Astrocyte (in vitro differentiated cells and primary cell): ENCODE measurements at regions not wholly inside any gene's neighbourhood (a gene's known extent, or its start where the extent isn't known, plus 50 kb on each side); places are given as distances from the start of the nearest gene placed in this dataset.

Source experiments
- DNase-seq: peaks from one replicate; pipeline ENCODE4 v3.0.0-alpha.2; 2010; ENCODE audit warnings: low read depth
- FAIRE-seq: peaks from 2 replicates; lab custom pipeline; 2011; peaks lifted over from hg19 to GRCh38; lab: Jason Lieb, UNC
- H2AFZ ChIP-seq: 2 replicates; pipeline ENCODE4 v1.6.0; 2012; ENCODE audit warnings: low read depth, low read length, inconsistent platforms
- H3K27ac ChIP-seq: 2 replicates; pipeline ENCODE4 v1.5.1; 2011; ENCODE audit warnings: low read depth, low read length, inconsistent platforms
- H3K27me3 ChIP-seq: 2 replicates; pipeline ENCODE4 v1.6.0; 2011; ENCODE audit warnings: low read length, inconsistent platforms; ENCODE audit not compliant: insufficient read depth
- H3K36me3 ChIP-seq: 2 replicates; pipeline ENCODE4 v1.5.1; 2011; ENCODE audit warnings: low read length, inconsistent platforms; ENCODE audit not compliant: insufficient read depth
- H3K4me1 ChIP-seq: 2 replicates; pipeline ENCODE4 v1.5.1; 2011; ENCODE audit warnings: low read length, inconsistent platforms; ENCODE audit not compliant: insufficient read depth
- H3K4me2 ChIP-seq: 2 replicates; pipeline ENCODE4 v1.6.0; 2012; ENCODE audit warnings: low read length, inconsistent platforms
- H3K4me3 ChIP-seq: 2 replicates; pipeline ENCODE4 v1.5.1; 2011; ENCODE audit warnings: low read depth, mild to moderate bottlenecking, low read length, inconsistent platforms; ENCODE audit not compliant: insufficient read depth
- H3K79me2 ChIP-seq: 2 replicates; pipeline ENCODE4 v1.6.0; 2012; ENCODE audit warnings: mild to moderate bottlenecking, low read length, inconsistent platforms; ENCODE audit not compliant: insufficient read depth
- H3K9ac ChIP-seq: 2 replicates; pipeline ENCODE4 v1.6.0; 2012; ENCODE audit warnings: mild to moderate bottlenecking, low read length, inconsistent platforms
- H3K9me3 ChIP-seq: 2 replicates; pipeline ENCODE4 v1.5.1; 2012; ENCODE audit warnings: low read depth, mild to moderate bottlenecking, low read length, inconsistent platforms; ENCODE audit not compliant: insufficient read depth
- H4K20me1 ChIP-seq: 2 replicates; pipeline ENCODE4 v1.6.0; 2012; ENCODE audit warnings: low read length, inconsistent platforms; ENCODE audit not compliant: insufficient read depth
- H3K27ac Mint-ChIP-seq: one replicate; pipeline ENCODE4 v1.8.0; 2021; ENCODE audit warnings: mild to moderate bottlenecking, mixed read lengths; ENCODE audit not compliant: unreplicated experiment
- H3K27me3 Mint-ChIP-seq: one replicate; pipeline ENCODE4 v1.8.0; 2021; ENCODE audit warnings: low read depth, mixed read lengths; ENCODE audit not compliant: unreplicated experiment
- H3K36me3 Mint-ChIP-seq: one replicate; pipeline ENCODE4 v1.8.0; 2021; ENCODE audit warnings: low read depth, mixed read lengths; ENCODE audit not compliant: unreplicated experiment
- H3K4me1 Mint-ChIP-seq: one replicate; pipeline ENCODE4 v1.8.0; 2021; ENCODE audit warnings: low read depth, mixed read lengths; ENCODE audit not compliant: unreplicated experiment
- H3K4me3 Mint-ChIP-seq: one replicate; pipeline ENCODE4 v1.8.0; 2021; ENCODE audit warnings: mild to moderate bottlenecking, moderate library complexity, mixed read lengths; ENCODE audit not compliant: unreplicated experiment
- H3K9me3 Mint-ChIP-seq: one replicate; pipeline ENCODE4 v1.8.0; 2021; ENCODE audit warnings: mild to moderate bottlenecking, mixed read lengths; ENCODE audit not compliant: unreplicated experiment
- EZH2 ChIP-seq: IDR thresholded peaks from 2 replicates; pipeline ENCODE4 v1.6.1; 2012; ENCODE audit warnings: mild to moderate bottlenecking, low read length, inconsistent platforms; ENCODE audit not compliant: insufficient read depth
- TF ChIP-seq, protein P1 (sequence below): IDR thresholded peaks from 2 replicates; pipeline ENCODE4 v1.5.1; 2011; ENCODE audit warnings: low read depth, mild to moderate bottlenecking, inconsistent platforms, low read length, moderate library complexity; ENCODE audit not compliant: insufficient read depth

DNA sequence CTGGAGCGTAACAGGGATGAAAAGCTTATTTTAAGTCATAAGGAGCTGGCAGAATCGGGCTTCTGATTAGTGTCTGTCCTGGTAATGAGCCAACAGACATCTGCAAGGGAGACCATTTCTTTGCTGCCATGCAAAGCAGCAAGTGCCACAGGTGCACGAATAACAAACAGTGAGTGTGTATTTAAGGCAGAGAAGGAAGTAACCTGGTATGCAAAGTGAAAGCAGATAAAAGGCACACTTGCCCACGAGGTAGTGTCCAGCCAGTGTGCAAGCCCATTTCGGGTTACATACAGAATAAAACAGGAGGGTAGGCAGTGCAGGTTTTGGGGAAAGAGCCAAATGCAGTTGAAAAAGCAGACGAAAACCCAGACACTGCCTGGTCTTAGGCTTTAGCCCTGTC is 1153.7 kb downstream of the SI start:
- no peak overlapping the region for H3K4me3 ChIP-seq
- no peak overlapping the region for H3K27ac ChIP-seq
- no peaks in the 10 kb centered on the region for H3K79me2 ChIP-seq
- TF ChIP-seq EZH2 = no peak
- TF ChIP-seq, protein P1, sequence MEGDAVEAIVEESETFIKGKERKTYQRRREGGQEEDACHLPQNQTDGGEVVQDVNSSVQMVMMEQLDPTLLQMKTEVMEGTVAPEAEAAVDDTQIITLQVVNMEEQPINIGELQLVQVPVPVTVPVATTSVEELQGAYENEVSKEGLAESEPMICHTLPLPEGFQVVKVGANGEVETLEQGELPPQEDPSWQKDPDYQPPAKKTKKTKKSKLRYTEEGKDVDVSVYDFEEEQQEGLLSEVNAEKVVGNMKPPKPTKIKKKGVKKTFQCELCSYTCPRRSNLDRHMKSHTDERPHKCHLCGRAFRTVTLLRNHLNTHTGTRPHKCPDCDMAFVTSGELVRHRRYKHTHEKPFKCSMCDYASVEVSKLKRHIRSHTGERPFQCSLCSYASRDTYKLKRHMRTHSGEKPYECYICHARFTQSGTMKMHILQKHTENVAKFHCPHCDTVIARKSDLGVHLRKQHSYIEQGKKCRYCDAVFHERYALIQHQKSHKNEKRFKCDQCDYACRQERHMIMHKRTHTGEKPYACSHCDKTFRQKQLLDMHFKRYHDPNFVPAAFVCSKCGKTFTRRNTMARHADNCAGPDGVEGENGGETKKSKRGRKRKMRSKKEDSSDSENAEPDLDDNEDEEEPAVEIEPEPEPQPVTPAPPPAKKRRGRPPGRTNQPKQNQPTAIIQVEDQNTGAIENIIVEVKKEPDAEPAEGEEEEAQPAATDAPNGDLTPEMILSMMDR = no peak
- Mint-ChIP-seq H3K9me3 (no peaks in the 10 kb centered on the region), H3K27ac (no peak overlapping the region), H3K4me3 (no peak overlapping the region), H3K27me3 (no peaks in the 10 kb centered on the region), H3K36me3 (no peaks in the 10 kb centered on the region), H3K4me1 (no peaks in the 10 kb centered on the region)
- DNase-seq (no peak), FAIRE-seq (no peak)
- H3K9ac ChIP-seq = no peak overlapping the region
- H3K27me3 ChIP-seq = no peaks in the 10 kb centered on the region
- H4K20me1 ChIP-seq = no peaks in the 10 kb centered on the region
- no peaks in the 10 kb centered on the region for H3K9me3 ChIP-seq
- no peaks in the 10 kb centered on the region for H3K36me3 ChIP-seq
- H2AFZ ChIP-seq = no peak overlapping the region
- H3K4me1 ChIP-seq = no peaks in the 10 kb centered on the region
- H3K4me2 ChIP-seq = no peak overlapping the region

GRCh38 chr3:163919154-163919553 is 1159.1 kb downstream of the SI start:
- Histone ChIP-seq H3K27me3 (no peaks in the 10 kb centered on the region), H3K9ac (no peak overlapping the region), H3K27ac (no peak overlapping the region), H3K36me3 (no peaks in the 10 kb centered on the region), H3K4me3 (no peak overlapping the region), H3K9me3 (no peaks in the 10 kb centered on the region), H3K4me1 (no peaks in the 10 kb centered on the region), H3K79me2 (no peaks in the 10 kb centered on the region), H3K4me2 (no peak overlapping the region), H2AFZ (no peak overlapping the region), H4K20me1 (no peaks in the 10 kb centered on the region)
- DNase-seq (no peak), FAIRE-seq (no peak)
- no peaks in the 10 kb centered on the region for H3K4me1 Mint-ChIP-seq
- no peaks in the 10 kb centered on the region for H3K27me3 Mint-ChIP-seq
- H3K27ac Mint-ChIP-seq = no peak overlapping the region
- H3K9me3 Mint-ChIP-seq = no peaks in the 10 kb centered on the region
- H3K36me3 Mint-ChIP-seq = no peaks in the 10 kb centered on the region
- H3K4me3 Mint-ChIP-seq = no peak overlapping the region
- no peak for TF ChIP-seq EZH2
- TF ChIP-seq, protein P1 = no peak

DNA sequence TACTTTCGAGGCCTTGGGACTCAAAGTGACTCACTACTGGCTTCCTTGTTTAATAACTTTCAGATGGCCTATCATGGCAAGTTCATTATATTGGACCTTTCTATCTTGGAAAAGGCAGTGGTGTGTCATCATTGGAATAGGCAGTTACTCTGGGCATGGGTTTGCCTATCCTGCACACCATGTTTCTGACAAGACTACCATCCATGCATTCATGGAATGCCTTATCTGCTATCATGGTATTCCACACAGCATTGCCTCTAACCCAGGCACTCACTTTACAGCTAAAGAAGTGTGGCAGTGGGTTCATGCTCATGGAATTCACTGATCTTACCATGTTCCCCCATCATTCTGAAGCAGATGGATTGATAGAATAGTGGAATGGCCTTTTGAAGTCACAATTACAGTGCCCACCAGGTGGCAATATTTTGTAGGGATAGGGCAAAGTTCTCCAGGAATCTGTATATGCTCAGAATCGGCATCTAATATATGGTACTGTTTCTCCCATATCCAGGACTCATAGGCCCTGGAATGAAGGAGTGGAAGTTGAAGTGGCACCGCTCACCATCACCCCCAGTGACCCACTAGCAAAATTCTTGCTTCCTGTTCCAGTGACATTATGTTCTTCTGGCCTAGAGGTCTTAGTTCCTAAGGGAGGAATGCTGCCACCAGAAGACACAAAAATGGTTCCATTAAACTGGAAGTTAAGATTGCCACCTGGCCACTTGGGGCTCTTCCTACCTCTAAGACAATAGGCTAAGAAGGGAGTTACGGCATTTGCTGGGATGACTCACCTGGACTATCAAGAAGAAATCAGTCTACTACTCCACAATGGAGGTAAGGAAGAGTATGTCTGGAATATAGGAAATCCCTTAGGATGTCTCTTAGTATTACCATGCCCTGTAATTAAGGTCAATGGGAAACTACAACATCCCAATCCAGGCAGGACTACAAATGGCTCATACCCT is 1161.4 kb downstream of the SI start:
- no peak for TF ChIP-seq EZH2
- TF ChIP-seq, protein P1 = no peak
- no peaks in the 10 kb centered on the region for H3K27me3 ChIP-seq
- Mint-ChIP-seq H3K27ac (no peak overlapping the region), H3K4me3 (no peak overlapping the region), H3K27me3 (no peaks in the 10 kb centered on the region), H3K4me1 (no peaks in the 10 kb centered on the region), H3K9me3 (no peaks in the 10 kb centered on the region), H3K36me3 (no peaks in the 10 kb centered on the region)
- no peak overlapping the region for H2AFZ ChIP-seq
- H3K4me1 ChIP-seq = no peaks in the 10 kb centered on the region
- no peaks in the 10 kb centered on the region for H3K79me2 ChIP-seq
- no peaks in the 10 kb centered on the region for H3K36me3 ChIP-seq
- DNase-seq (no peak), FAIRE-seq (no peak)
- no peak overlapping the region for H3K4me2 ChIP-seq
- no peak overlapping the region for H3K27ac ChIP-seq
- no peaks in the 10 kb centered on the region for H3K9me3 ChIP-seq
- H4K20me1 ChIP-seq = no peaks in the 10 kb centered on the region
- H3K4me3 ChIP-seq = no peak overlapping the region
- no peak overlapping the region for H3K9ac ChIP-seq
